Testis (tissue), 2 donors: ENCODE measurements at regions not wholly inside any gene's neighbourhood (a gene's known extent, or its start where the extent isn't known, plus 50 kb on each side); places are given as distances from the start of the nearest gene placed in this dataset.

Experiments
- POLR2A ChIP-seq: fragments of 450-650 bp; IDR thresholded peaks from one replicate; pipeline ENCODE4 v1.6.1; 2017; ENCODE audit warnings: antibody characterized with exemption, mild to moderate bottlenecking, moderate library complexity
- TF ChIP-seq, protein P1 (sequence below), 3 experiments: fragments of 450-650 bp in 2 of 3; fragments of 200-600 bp in 1 of 3; sonication (generic) in 1 of 3; IDR thresholded peaks; one replicate each; pipeline ENCODE4 v1.5.1; 2016 to 2019; ENCODE audit warnings: antibody characterized with exemption in 3 of 3, mild to moderate bottlenecking in 2 of 3, moderate library complexity in 1 of 3

DNA sequence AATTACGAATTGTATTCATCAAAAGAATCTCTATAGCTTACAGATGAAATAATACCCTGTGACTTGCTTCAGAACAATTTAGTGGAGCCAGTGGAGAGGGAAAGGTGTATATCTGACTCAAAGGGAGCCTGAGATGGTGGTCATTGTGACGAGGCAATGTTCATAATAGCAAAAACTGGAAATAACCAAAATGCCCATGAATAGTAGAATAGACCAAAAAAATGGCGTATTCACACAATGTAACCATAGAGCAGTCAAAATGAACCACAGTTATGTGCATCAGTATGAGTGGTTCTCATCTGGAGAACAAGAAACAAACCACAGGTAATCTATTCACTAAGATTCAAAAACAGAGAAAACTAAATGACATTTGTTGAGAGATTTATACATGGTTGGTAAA lies 125.3 kb upstream of the CLNK start:
- TF ChIP-seq, protein P1, sequence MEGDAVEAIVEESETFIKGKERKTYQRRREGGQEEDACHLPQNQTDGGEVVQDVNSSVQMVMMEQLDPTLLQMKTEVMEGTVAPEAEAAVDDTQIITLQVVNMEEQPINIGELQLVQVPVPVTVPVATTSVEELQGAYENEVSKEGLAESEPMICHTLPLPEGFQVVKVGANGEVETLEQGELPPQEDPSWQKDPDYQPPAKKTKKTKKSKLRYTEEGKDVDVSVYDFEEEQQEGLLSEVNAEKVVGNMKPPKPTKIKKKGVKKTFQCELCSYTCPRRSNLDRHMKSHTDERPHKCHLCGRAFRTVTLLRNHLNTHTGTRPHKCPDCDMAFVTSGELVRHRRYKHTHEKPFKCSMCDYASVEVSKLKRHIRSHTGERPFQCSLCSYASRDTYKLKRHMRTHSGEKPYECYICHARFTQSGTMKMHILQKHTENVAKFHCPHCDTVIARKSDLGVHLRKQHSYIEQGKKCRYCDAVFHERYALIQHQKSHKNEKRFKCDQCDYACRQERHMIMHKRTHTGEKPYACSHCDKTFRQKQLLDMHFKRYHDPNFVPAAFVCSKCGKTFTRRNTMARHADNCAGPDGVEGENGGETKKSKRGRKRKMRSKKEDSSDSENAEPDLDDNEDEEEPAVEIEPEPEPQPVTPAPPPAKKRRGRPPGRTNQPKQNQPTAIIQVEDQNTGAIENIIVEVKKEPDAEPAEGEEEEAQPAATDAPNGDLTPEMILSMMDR (IDR thresholded peaks at IDR 0.05), result no peak
- no peak for TF ChIP-seq POLR2A
